Choroid plexus epithelial cell (primary cell): ENCODE measurements at regions not wholly inside any gene's neighbourhood (a gene's known extent, or its start where the extent isn't known, plus 50 kb on each side); places are given as distances from the start of the nearest gene placed in this dataset.

Experiments
- DNase-seq: peaks from one replicate; pipeline ENCODE4 v3.0.0-alpha.2; 2010; ENCODE audit warnings: low read depth
- H3K4me3 ChIP-seq: 2 replicates; pipeline ENCODE4 v1.5.1; 2011; ENCODE audit warnings: low read depth, mild to moderate bottlenecking, control low read depth, low read length, moderate library complexity
- CTCF ChIP-seq: conservative IDR thresholded peaks from 2 replicates; pipeline ENCODE4 v1.5.1; 2011; ENCODE audit warnings: low read depth, mild to moderate bottlenecking, control low read depth, inconsistent platforms, low read length, moderate library complexity

- TF ChIP-seq CTCF, result no peak
- DNase-seq, result peak; percentile 14
- H3K4me3 ChIP-seq, result peak overlapping the region; percentile 41
Observed at GRCh38 chr7:12111422-12112405, 99.4 kb upstream of the TMEM106B start.

GRCh38 chr7:12117170-12117569 is 93.9 kb upstream of the TMEM106B start:
- TF ChIP-seq CTCF, result no peak
- no peak for DNase-seq
- H3K4me3 ChIP-seq, result no peak overlapping the region

- H3K4me3 ChIP-seq, result no peak overlapping the region
- TF ChIP-seq CTCF, result no peak
- no peak for DNase-seq
Observed at GRCh38 chr7:12119620-12120303, 91.3 kb upstream of the TMEM106B start.

- no peak overlapping the region for H3K4me3 ChIP-seq
- no peak for TF ChIP-seq CTCF
- no peak for DNase-seq
Observed at GRCh38 chr7:12120632-12121031, 90.5 kb upstream of the TMEM106B start.

GRCh38 chr7:12123172-12123571 is 87.9 kb upstream of the TMEM106B start:
- H3K4me3 ChIP-seq, result no peak overlapping the region
- no peak for TF ChIP-seq CTCF
- DNase-seq, result no peak

GRCh38 chr7:12124028-12124427 is 87.1 kb upstream of the TMEM106B start:
- no peak for DNase-seq
- no peak for TF ChIP-seq CTCF
- H3K4me3 ChIP-seq, result no peak overlapping the region
